Ovary (tissue), 7 donors: ENCODE measurements at regions not wholly inside any gene's neighbourhood (a gene's known extent, or its start where the extent isn't known, plus 50 kb on each side); places are given as distances from the start of the nearest gene placed in this dataset.

Source experiments
- DNase-seq, 5 donors: peaks; one replicate each; pipeline ENCODE4 v3.0.0-alpha.2; 2019 to 2020
- H3K27ac ChIP-seq, 2 donors: fragments of 200-600 bp; one replicate each; pipeline versions ENCODE4 v1.5.1 to v1.8.0; 2019 to 2022
- H3K27me3 ChIP-seq: fragments of 200-600 bp; one replicate; pipeline ENCODE4 v1.8.0; 2022
- H3K36me3 ChIP-seq: fragments of 200-600 bp; sonication (generic); one replicate; pipeline ENCODE4 v1.5.1; 2019
- H3K4me1 ChIP-seq: one replicate; pipeline ENCODE4 v1.8.1; 2013; ENCODE audit warnings: mild to moderate bottlenecking, moderate library complexity; ENCODE audit not compliant: insufficient read depth
- H3K4me3 ChIP-seq: fragments of 200-600 bp; sonication (generic); one replicate; pipeline ENCODE4 v1.5.1; 2017
- H3K9me3 ChIP-seq, 2 donors: fragments of 200-600 bp in 1 of 2; sonication (generic) in 1 of 2; one replicate each; pipeline versions ENCODE4 v1.5.1 to v1.8.1; 2013 to 2019; ENCODE audit warnings: mild to moderate bottlenecking in 1 of 2, moderate library complexity in 1 of 2
- EP300 ChIP-seq: sonication (generic); formaldehyde crosslinking; IDR thresholded peaks from one replicate; pipeline ENCODE4 v1.6.1; 2017; ENCODE audit warnings: antibody characterized with exemption
- POLR2A ChIP-seq: fragments of 450-650 bp; IDR thresholded peaks from one replicate; pipeline ENCODE4 v1.6.1; 2017; ENCODE audit warnings: antibody characterized with exemption, mild to moderate bottlenecking, moderate library complexity
- WGBS, 3 donors: extraction: QIAGEN DNeasy Blood & Tissue Kit in 1 of 3; methylation state at CpG; one replicate each; pipeline versions ENCODE4 v1.1.5 to v1.1.7; 2013 to 2017; 5-methylcytosine and 5-hydroxymethylcytosine counted together
- intact Hi-C, 4 donors: fragments of 100-400 bp; cut with DNase I; formaldehyde crosslinking; loops; one replicate each; pipeline versions ENCODE4 v1.11.0 to v1.15.1; 2022 to 2023
- TF ChIP-seq, protein P1 (sequence below), 3 donors: fragments of 450-650 bp in 2 of 3; fragments of 200-600 bp in 1 of 3; IDR thresholded peaks; one replicate each; pipeline versions ENCODE4 v1.5.1 to v1.8.0; 2016 to 2022; ENCODE audit warnings: antibody characterized with exemption in 3 of 3, mild to moderate bottlenecking in 1 of 3
- donor health status: DM: no; HTN: no; CAD: no; lungs with moderate emphysema.
- donor health status: DM: no; HTN: no; CAD: no.
- donor health status: Bipolar disorder and iron deficiency.
- donor health status: DM: no; HTN: no; CAD: no.
- donor health status: DM: yes; HTN: yes; CAD: no.

DNA sequence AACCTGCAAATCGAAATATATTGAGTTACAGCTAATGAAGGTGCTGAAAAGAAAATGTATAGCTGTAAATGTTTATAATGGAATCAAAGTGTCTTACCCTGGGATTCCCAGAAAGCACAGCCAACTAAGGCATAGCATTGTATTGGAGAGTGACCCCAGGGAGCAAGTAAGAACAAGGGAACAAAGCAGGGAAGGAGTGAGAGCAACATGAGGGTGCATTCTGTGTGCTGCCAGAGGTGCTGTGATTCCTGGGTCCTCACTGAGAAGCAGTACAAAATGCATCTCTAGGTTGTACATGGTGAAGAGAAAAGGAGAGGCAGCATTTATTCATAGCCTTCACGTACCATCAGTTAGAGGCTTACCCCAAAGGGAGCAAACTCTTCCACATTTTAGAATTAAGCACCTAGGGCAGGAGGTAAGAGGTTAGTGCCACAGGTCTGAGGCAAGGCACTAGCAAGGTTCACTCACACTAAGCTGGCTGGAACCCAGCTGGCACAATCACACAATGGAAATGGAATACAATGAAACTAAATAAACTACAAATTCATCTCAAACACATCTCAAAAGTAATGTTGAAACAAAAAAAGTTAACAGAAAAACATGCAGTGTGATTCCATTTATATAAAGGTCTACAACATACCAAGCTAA is 151.5 kb upstream of the C2CD4B start:
- intact Hi-C loops, result no loop called here
- Histone ChIP-seq H3K27ac (no peak overlapping the region), H3K4me3 (no peak overlapping the region), H3K4me1 (no peaks in the 10 kb centered on the region), H3K9me3 (no peaks in the 10 kb centered on the region), H3K27me3 (no peaks in the 10 kb centered on the region), H3K36me3 (no peaks in the 10 kb centered on the region)
- 70 to 80% (median 76%) methylated on average over 2 of the region's 2 CpGs for WGBS, 3 donors
- TF ChIP-seq, protein P1, sequence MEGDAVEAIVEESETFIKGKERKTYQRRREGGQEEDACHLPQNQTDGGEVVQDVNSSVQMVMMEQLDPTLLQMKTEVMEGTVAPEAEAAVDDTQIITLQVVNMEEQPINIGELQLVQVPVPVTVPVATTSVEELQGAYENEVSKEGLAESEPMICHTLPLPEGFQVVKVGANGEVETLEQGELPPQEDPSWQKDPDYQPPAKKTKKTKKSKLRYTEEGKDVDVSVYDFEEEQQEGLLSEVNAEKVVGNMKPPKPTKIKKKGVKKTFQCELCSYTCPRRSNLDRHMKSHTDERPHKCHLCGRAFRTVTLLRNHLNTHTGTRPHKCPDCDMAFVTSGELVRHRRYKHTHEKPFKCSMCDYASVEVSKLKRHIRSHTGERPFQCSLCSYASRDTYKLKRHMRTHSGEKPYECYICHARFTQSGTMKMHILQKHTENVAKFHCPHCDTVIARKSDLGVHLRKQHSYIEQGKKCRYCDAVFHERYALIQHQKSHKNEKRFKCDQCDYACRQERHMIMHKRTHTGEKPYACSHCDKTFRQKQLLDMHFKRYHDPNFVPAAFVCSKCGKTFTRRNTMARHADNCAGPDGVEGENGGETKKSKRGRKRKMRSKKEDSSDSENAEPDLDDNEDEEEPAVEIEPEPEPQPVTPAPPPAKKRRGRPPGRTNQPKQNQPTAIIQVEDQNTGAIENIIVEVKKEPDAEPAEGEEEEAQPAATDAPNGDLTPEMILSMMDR (IDR thresholded peaks at IDR 0.05), result no peak
- TF ChIP-seq EP300 (no peak), POLR2A (no peak)
- DNase-seq, result no peak

DNA sequence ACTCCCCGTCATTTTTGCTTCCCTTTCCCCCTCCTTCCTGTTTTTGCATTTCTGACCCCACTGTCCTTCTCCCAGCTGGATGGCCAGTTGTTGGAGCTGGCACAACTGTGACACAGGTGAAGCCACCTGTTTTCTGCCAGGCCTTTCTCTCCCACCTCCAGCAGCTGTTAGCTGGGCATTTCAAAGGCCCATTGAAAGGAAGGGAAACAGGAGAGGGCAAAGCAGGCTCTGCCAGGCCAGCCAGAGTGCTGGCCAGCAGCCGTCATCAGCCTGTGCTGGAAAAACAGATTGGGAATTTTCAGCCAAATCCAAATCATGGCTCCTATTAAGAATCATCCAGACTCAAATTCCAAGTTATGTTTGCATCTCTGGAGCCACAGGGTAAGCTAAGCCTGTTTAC is 155.2 kb upstream of the C2CD4B start:
- no peaks in the 10 kb centered on the region for H3K27me3 ChIP-seq
- 24 to 52% (median 51%) methylated on average over 2 of the region's 2 CpGs for WGBS, 3 donors
- no peak overlapping the region for H3K27ac ChIP-seq
- H3K36me3 ChIP-seq, result no peaks in the 10 kb centered on the region
- H3K4me1 ChIP-seq, result no peaks in the 10 kb centered on the region
- intact Hi-C loops, result loop anchor here in 1 of 4 donors (10.0 kb wide), 1 partner anchor 65 kb away; no protein-coding TSS in a partner anchor
- no peak for DNase-seq
- TF ChIP-seq POLR2A (no peak), EP300 (no peak)
- TF ChIP-seq, protein P1 (IDR thresholded peaks at IDR 0.05), result no peak
- H3K9me3 ChIP-seq, result no peaks in the 10 kb centered on the region
- no peak overlapping the region for H3K4me3 ChIP-seq

DNA sequence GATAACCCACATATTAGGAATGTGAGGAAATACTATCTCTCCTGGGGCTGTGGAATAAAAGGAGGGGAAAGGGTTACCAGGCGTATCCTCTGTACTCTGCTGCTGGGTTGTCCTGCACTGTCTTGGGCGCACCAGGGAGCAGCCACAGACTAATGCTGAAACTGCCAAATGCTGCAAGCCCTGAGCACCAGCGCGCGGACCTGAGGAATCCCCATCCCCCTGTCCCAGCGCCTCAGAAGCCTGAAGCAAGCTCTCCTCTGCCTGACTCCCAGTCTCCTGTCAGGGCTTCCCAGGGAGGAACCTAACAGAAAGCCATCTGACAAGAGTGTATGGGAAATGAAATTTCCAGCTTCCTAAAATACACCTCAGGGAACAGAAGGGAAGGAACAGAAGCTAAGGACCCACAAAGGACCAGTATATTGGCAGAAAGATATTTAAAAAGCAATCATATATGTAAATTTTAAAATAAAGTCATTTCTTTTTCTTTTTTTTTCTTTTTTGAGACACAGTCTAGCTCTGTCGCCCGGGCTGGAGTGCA is 158.3 kb upstream of the C2CD4B start:
- Histone ChIP-seq H3K27ac (no peak overlapping the region), H3K4me1 (no peaks in the 10 kb centered on the region), H3K27me3 (no peaks in the 10 kb centered on the region), H3K36me3 (no peaks in the 10 kb centered on the region), H3K9me3 (no peaks in the 10 kb centered on the region), H3K4me3 (no peak overlapping the region)
- no peak for DNase-seq
- WGBS, 3 donors, result 43 to 55% (median 49%) methylated on average over 8 of the region's 8 CpGs
- intact Hi-C loops, result loop anchor here in 1 of 4 donors (10.0 kb wide), 1 partner anchor 69 kb away; no protein-coding TSS in a partner anchor
- TF ChIP-seq EP300 (no peak), POLR2A (no peak)
- TF ChIP-seq, protein P1 (IDR thresholded peaks at IDR 0.05), result no peak

DNA sequence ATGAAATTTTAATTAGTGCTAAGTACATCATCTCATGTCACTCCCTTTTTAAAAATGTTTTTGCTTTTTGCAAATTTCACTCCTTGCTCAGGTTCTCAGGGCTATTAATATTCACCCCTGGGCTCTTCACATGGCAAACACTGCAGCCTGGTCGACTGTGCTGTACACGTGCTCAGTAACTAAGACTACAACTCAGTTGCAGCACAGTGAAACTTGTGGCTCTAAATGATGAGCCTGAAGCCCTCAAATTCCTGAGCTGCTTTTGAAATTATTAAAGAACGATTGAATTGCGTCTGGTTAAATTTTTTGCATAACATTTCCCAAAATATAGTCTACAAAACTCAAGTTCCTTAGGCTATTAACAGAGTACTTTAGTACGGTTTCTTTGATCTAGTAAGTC is 159.3 kb upstream of the C2CD4B start:
- DNase-seq, result no peak
- H3K9me3 ChIP-seq, result no peaks in the 10 kb centered on the region
- 40 to 64% (median 43%) methylated on average over 5 of the region's 5 CpGs for WGBS, 3 donors

More for the DNA sequence above, 159.3 kb upstream of the C2CD4B start:
- intact Hi-C loops, result loop anchor here in 1 of 4 donors (10.0 kb wide), 1 partner anchor 70 kb away; no protein-coding TSS in a partner anchor
- no peak overlapping the region for H3K4me3 ChIP-seq
- H3K27me3 ChIP-seq, result no peaks in the 10 kb centered on the region
- H3K4me1 ChIP-seq, result no peaks in the 10 kb centered on the region
- H3K27ac ChIP-seq, result no peak overlapping the region
- TF ChIP-seq, protein P1 (IDR thresholded peaks at IDR 0.05), result no peak
- TF ChIP-seq POLR2A, result no peak
- no peak for TF ChIP-seq EP300
- H3K36me3 ChIP-seq, result no peaks in the 10 kb centered on the region
